NOMO-1 (cell line): ENCODE measurements at regions not wholly inside any gene's neighbourhood (a gene's known extent, or its start where the extent isn't known, plus 50 kb on each side); places are given as distances from the start of the nearest gene placed in this dataset.
A peak's percentile ranks its signal among the peaks of the same experiment; 100 is the strongest.
"Not testable (repeated sequence)": the region's sequence is repeated elsewhere in the genome, so short reads cannot be mapped to it uniquely, and the experiment has no call there.

Source experiments
- DNase-seq, 2 experiments: peaks; one replicate each; lab custom pipeline; 2025; ENCODE audit not compliant: unreplicated experiment in 2 of 2; lab: John Stamatoyannopoulos, UW

- DNase-seq = not testable (repeated sequence)
These were observed 1206.0 kb upstream of the CELF4 start for GRCh38 chr18:38771620-38772019.

GRCh38 chr18:38768504-38768903, 1202.9 kb upstream of the CELF4 start:
- no peak for DNase-seq

DNA sequence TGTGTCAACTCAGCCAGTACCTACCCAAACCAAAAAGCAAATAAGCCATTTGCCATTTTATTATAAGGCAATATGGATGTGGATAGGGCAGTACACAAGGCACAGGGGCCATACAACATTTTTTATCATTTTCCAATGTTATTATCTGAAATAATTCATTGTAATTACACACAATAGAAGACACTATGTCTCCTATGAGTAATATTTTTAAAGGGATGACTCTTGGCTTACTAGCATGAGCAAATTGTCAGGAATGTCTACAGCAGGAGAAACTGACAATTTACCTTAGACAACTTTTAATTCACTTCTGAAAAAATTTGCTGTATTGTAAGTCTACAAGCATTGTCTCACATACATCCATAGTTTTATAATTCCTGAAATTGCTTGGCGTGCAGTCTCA, 1193.9 kb upstream of the CELF4 start:
- no peak for DNase-seq

GRCh38 chr18:38756436-38756835, 1190.8 kb upstream of the CELF4 start:
- DNase-seq = no peak

- DNase-seq = no peak
These were observed 1186.8 kb upstream of the CELF4 start for GRCh38 chr18:38752430-38752829.

DNA sequence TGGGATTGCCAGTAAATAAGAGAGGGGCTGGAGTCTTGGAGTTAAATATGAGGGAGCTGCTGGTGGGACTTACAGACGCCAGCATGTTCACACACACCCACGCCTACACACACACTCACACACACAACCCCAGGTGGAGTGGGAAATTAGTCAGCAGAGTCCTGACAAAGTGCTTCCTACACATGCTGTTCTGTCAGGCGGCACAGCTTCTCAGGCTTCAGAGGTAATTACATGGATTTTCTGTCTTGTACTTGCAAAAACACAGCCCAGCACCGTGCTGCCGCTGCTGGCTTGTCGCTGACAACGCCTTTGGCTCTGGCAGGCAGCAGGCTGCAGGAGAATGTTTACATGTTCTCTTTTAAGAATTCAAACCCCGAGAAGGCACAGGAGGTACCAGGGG, 1186.3 kb upstream of the CELF4 start:
- no peak for DNase-seq

DNA sequence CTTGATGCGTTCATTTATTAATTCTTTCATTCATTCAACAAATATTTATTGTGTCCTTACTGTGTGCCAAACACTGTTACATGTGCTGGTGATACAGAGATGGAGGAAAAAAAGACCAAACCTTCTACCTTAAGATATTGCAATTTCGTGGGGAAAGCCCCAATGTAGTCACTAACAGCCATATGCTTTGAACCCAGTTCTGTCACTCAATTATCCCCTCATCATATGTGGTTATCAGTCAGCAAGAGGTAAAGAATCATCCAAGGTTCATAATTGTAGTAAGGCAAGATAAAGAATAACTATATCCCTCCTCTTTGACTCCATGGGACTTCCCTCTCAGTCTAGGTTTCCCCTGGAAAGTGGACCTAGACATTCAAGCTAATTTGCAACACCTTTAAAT, 1185.6 kb upstream of the CELF4 start:
- DNase-seq = no peak

GRCh38 chr18:38750751-38751150, 1185.2 kb upstream of the CELF4 start:
- no peak for DNase-seq

DNA sequence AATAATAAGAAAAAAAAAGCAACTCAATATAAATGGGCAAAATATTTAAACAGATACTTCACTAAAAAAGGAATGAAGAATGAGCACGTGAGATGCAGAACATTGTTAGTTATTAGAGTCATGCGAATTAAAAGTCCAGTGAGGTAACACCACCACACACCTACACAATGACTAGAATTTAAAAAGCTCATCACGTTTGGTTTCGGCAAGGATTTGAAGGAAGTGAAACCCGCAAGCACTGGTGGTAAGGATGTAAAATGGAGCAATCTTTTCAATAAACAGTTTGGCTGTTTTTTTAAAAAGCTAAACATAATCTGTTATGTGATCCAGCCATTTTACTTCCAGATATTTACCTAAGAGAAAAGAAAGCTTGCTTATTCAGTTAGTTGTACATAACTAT, 1181.6 kb upstream of the CELF4 start:
- peak in 1 of 2 experiments; percentile 50 for DNase-seq

- not testable (repeated sequence) for DNase-seq
These were observed 1154.6 kb upstream of the CELF4 start for GRCh38 chr18:38720181-38720580.

DNA sequence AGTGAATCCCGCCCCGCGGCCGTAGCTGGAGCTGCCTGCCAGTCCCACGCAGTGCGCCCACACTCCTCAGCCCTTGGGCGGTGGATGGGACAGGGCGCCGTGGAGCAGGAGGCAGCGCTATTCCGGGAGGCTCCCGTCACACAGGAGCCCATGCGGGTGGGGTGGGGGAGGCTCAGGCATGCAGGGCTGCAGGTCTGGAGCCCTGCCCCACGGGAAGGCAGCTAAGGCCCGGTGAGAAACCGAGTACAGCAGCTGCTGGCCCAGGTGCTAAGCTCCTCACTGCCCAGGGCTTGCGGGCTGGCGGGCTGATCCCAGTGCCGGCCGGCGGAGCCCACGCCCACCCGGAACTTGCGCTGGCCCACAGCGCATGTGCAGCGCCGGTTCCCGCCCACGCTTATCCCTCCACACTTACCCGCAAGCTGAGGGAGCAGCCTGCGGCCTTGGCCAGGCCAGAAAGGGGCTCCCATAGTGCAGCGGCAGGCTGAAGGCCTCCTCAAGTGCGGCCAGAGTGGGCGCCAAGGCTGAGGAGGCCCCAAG, 1152.8 kb upstream of the CELF4 start:
- no peak for DNase-seq

- no peak for DNase-seq
These were observed 1143.5 kb upstream of the CELF4 start for GRCh38 chr18:38709122-38709521.

GRCh38 chr18:38706373-38706772, 1140.8 kb upstream of the CELF4 start:
- DNase-seq = no peak

DNA sequence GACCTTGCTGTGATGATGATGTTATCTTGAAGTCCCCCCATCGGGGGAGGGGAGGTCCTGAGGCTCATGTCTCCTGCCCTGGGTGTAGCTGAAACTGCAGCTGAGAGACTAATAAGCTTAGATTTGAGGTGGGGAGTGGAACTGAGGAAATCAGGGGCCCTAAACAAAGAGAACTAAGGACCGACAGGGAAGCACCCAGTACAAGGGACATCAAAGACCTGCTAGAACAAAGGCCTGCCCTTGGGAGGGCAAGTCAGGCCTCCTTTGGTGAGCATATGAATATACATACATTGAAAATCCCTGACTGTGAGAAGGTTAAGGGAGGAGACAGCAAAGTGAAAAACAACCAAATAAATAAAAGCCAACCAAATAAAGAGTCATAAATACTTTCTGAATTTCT, 1132.5 kb upstream of the CELF4 start:
- no peak for DNase-seq

DNA sequence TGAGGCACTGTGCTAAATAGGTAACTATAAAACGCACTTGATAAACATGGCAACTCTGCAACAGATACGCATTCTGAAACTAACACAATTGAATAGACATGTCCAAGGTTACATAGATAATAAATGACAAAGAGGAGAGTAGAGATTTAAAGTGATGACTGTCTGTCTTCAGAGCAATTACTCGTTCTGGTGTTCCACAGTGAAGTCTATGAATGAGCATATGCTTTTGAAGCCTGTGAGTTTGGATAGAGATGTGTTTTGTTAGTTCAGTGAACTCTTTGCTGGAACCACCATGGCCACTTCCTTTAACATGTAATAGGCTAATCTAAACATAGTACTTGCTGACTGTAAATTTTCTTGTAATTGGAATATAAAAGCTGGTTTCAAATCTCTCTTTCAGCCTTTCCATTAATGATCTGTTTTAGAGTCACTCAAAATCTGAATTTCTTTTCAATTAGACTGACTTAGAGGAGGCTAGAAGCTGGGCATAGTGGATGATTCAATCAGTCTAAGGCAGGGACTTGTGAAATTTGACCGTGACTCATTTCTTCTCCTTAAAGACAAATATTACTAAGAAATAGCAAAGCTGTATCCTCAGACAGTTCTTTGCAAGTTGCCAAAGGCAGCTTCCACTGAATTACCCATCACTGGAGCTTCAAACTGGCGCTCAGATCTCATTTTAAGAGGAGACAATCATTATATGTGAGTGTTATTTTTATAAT, 1130.1 kb upstream of the CELF4 start:
- no peak for DNase-seq

- DNase-seq = no peak
These were observed 1127.5 kb upstream of the CELF4 start for GRCh38 chr18:38693104-38693503.

GRCh38 chr18:38690626-38691025, 1125.0 kb upstream of the CELF4 start:
- no peak for DNase-seq

DNA sequence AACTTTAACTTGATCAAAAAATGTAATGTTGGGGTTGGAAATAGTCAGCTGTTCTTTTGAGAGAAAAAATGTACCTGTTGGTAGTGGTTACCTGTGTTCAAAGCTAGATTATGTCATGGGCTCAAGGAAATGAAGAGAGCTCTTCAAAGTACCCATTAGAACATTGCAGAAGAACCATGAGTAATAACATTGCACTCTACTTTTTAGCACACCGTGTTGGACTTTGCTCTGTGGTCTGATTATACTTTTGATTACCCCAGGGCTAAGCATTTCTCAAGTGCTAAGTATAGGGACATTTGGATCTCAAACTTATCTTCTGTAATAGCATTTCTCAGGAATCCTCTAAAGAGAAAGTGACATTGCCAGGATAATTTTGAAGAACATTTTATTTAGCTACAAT, 1122.8 kb upstream of the CELF4 start:
- DNase-seq = no peak

DNA sequence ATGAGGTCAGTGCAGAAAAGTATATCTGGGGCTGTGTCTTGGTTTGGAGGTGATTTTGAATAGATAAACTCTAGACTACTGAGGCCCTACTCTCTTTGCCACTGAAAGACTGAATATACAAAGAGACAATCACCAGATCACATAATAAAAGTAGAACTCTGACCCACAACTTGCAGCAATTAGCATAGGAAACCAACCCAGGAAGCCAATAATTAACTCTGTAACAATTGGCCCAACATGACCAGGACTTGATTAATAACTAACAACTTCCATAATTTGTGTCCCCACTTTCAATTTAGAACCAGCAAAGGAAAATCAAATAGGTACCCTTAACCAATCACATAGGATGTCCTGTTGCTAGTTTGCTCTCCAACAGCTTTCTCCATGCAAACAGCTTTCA, 1104.9 kb upstream of the CELF4 start:
- no peak for DNase-seq

- no peak for DNase-seq
These were observed 1099.3 kb upstream of the CELF4 start for GRCh38 chr18:38664929-38665328.

- DNase-seq = no peak
These were observed 1098.1 kb upstream of the CELF4 start for GRCh38 chr18:38663682-38664081.

GRCh38 chr18:38663270-38663669, 1097.7 kb upstream of the CELF4 start:
- no peak for DNase-seq

DNA sequence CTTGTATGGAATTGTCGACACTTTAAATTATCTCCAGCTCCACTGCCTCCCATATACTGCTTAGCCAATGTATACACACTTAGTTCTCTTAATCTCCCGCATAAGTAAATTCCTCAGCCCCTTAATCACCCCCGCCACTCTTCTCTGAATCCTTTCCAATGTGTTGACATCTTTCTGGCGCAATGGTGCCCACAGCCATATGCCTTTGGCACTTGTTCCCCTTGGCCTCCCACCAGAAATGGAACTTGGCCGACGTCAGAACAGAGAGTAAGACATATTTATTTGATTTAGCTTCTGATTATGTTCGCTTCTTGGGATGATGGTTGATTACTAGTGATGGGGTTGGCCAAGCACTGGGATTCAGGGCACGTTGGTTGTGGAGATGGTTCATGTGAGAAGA, 1089.3 kb upstream of the CELF4 start:
- DNase-seq = no peak
